ENCODE measurements at regions not wholly inside any gene's neighbourhood (a gene's known extent, or its start where the extent isn't known, plus 50 kb on each side); places are given as distances from the start of the nearest gene placed in this dataset.

- no peak for TF ChIP-seq CHD7 (IDR thresholded peaks at IDR 0.05; ENCODE audit: insufficient replicate concordance, low read length)
- no peak for TF ChIP-seq BRCA1 (IDR thresholded peaks at IDR 0.05; ENCODE audit: low read depth, low read length)
- TF ChIP-seq YY1 (IDR thresholded peaks at IDR 0.05; ENCODE audit: low read depth, low read length) = no peak
- TF ChIP-seq, protein P1, sequence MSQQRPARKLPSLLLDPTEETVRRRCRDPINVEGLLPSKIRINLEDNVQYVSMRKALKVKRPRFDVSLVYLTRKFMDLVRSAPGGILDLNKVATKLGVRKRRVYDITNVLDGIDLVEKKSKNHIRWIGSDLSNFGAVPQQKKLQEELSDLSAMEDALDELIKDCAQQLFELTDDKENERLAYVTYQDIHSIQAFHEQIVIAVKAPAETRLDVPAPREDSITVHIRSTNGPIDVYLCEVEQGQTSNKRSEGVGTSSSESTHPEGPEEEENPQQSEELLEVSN (IDR thresholded peaks at IDR 0.05) = no peak
- TF ChIP-seq TAF1 (IDR thresholded peaks at IDR 0.05; ENCODE audit: low read depth, low read length) = no peak
- TF ChIP-seq KDM4A (IDR thresholded peaks at IDR 0.05; ENCODE audit: low read depth, low read length, severe bottlenecking) = no peak
- TF ChIP-seq TEAD4 (IDR thresholded peaks at IDR 0.05; ENCODE audit: low read depth, low read length) = no peak
- no peak for TF ChIP-seq SIRT6 (IDR thresholded peaks at IDR 0.05; ENCODE audit: low read length)
- TF ChIP-seq SRF (IDR thresholded peaks at IDR 0.05; ENCODE audit: low read depth, low read length) = no peak
- TF ChIP-seq SIX5 (IDR thresholded peaks at IDR 0.05; ENCODE audit: low read depth, low read length) = no peak
- no peak for TF ChIP-seq POLR2AphosphoS5 (IDR thresholded peaks at IDR 0.05; ENCODE audit: low read depth, low read length)
Measured at GRCh38 chrX:65874110-65874509, 165.8 kb downstream of the VSIG4 start (continued).

All from H1 (cell line).